ENCODE measurements at regions not wholly inside any gene's neighbourhood (a gene's known extent, or its start where the extent isn't known, plus 50 kb on each side); places are given as distances from the start of the nearest gene placed in this dataset.

DNA sequence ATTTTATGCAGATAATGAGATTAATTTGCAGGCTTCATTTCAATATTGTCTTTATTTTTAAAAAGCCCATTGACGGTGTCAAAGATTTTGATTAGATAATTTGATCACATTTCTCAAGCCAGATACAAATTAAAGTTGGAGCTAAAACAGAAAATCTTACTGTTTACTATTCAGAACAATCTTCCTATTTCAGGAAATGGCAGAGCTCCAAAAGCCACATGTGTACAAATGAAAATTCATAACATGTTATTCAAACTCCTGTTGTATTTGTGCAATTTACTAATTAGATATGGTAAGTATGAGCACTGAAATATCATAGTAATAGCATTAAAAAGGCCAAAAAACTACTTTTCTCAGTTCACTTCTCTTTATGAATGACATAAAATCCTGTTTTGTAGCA is 682.9 kb downstream of the KCNJ3 start:
- TF ChIP-seq, protein P1, sequence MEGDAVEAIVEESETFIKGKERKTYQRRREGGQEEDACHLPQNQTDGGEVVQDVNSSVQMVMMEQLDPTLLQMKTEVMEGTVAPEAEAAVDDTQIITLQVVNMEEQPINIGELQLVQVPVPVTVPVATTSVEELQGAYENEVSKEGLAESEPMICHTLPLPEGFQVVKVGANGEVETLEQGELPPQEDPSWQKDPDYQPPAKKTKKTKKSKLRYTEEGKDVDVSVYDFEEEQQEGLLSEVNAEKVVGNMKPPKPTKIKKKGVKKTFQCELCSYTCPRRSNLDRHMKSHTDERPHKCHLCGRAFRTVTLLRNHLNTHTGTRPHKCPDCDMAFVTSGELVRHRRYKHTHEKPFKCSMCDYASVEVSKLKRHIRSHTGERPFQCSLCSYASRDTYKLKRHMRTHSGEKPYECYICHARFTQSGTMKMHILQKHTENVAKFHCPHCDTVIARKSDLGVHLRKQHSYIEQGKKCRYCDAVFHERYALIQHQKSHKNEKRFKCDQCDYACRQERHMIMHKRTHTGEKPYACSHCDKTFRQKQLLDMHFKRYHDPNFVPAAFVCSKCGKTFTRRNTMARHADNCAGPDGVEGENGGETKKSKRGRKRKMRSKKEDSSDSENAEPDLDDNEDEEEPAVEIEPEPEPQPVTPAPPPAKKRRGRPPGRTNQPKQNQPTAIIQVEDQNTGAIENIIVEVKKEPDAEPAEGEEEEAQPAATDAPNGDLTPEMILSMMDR (IDR thresholded peaks at IDR 0.05) = no peak
- TF ChIP-seq POLR2A (IDR thresholded peaks at IDR 0.05) = no peak
